Large intestine (tissue), 3 donors: ENCODE measurements at regions not wholly inside any gene's neighbourhood (a gene's known extent, or its start where the extent isn't known, plus 50 kb on each side); places are given as distances from the start of the nearest gene placed in this dataset.
"Not testable (repeated sequence)": the region's sequence is repeated elsewhere in the genome, so short reads cannot be mapped to it uniquely, and the experiment has no call there.

Experiments used
- DNase-seq, 2 donors: peaks; one replicate each; pipeline versions ENCODE4 v3.0.0 to v3.0.0-alpha.2; 2013
- H3K27ac ChIP-seq: one replicate; pipeline ENCODE4 v1.5.1; 2013; ENCODE audit warnings: low read length
- H3K27me3 ChIP-seq: 2 replicates; pipeline ENCODE4 v1.6.1; 2013; ENCODE audit warnings: low read length; ENCODE audit not compliant: control insufficient read depth, insufficient read depth
- H3K36me3 ChIP-seq: 2 replicates; pipeline ENCODE4 v1.6.1; 2013; ENCODE audit warnings: low read length; ENCODE audit not compliant: control insufficient read depth, insufficient read depth
- H3K4me1 ChIP-seq: one replicate; pipeline ENCODE4 v1.6.1; 2013; ENCODE audit warnings: low read length; ENCODE audit not compliant: control insufficient read depth, insufficient read depth
- H3K4me3 ChIP-seq: one replicate; pipeline ENCODE4 v1.5.1; 2013; ENCODE audit warnings: low read length
- H3K9me3 ChIP-seq: one replicate; pipeline ENCODE4 v1.6.1; 2013; ENCODE audit warnings: mild to moderate bottlenecking, low read depth, low read length, moderate library complexity; ENCODE audit not compliant: control insufficient read depth
- WGBS: methylation state at CpG from one replicate; pipeline ENCODE4 v1.1.5; 2013; ENCODE audit warnings: low lambda C conversion rate; ENCODE audit not compliant: insufficient coverage; 5-methylcytosine and 5-hydroxymethylcytosine counted together

- not testable (repeated sequence) for DNase-seq, H3K36me3 ChIP-seq, H3K4me1 ChIP-seq, H3K27me3 ChIP-seq, H3K27ac ChIP-seq, H3K9me3 ChIP-seq, H3K4me3 ChIP-seq
- no CpG with 5 or more reads among the region's 1 CpG for WGBS
Observed at GRCh38 chr10:45056806-45057205, 56.1 kb downstream of the ZNF22 start.

DNA sequence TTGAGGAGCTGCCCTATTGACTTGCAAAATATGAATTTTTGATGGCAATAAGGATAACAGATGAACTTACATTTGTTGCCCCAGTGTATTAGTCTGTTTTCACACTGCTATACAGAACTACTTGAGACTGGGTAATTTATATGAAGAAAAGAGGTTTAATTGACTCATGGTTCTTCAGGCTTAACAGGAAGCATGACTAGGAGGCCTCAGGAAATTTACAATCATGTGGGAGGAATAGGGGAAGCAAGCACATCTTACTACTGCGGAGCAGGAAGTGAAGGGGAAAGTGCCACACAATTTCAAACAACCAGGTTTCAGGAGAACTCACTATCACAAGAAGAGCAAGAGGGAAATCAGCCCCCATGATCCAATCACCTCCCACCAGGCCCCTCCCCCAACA, 57.9 kb downstream of the ZNF22 start:
- WGBS = no CpG with 5 or more reads among the region's 1 CpG

DNA sequence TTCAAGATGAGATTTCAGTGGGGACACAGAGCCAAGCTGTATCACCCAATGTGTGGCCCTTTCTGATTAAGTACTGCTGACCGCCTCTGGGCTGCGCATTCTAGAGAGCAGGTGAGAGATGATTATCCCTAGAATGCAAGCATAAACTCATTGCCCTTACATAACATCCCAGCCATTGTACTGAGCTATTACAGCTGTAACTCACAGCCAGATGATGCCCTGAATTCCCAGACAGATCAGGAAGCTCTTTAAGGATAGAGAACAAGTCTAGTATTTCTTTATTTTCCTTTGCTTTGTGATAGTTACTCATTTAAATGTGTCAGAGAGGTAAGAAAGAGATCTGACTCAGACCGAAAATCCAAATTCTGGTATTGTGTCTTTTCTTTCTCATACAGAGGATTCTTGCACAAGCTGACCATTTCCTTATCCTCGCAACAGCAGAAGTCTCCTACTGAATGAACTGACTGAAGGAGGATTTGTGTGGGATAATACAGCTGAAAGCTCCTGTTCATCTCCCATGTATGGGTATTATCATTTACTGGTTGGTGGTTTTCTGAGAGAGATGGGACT, 58.4 kb downstream of the ZNF22 start:
- Histone ChIP-seq H3K4me1 (no peaks in the 10 kb centered on the region), H3K9me3 (no peaks in the 10 kb centered on the region), H3K36me3 (no peaks in the 10 kb centered on the region), H3K27ac (no peak overlapping the region), H3K27me3 (no peaks in the 10 kb centered on the region), H3K4me3 (no peak overlapping the region)
- no CpG with 5 or more reads among the region's 4 CpGs for WGBS
- DNase-seq = no peak

More for the DNA sequence above, 57.9 kb downstream of the ZNF22 start:
- H3K4me3 ChIP-seq = no peak overlapping the region
- H3K9me3 ChIP-seq = no peaks in the 10 kb centered on the region
- DNase-seq = no peak
- H3K27ac ChIP-seq = no peak overlapping the region
- H3K27me3 ChIP-seq = no peaks in the 10 kb centered on the region
- H3K4me1 ChIP-seq = no peaks in the 10 kb centered on the region
- no peaks in the 10 kb centered on the region for H3K36me3 ChIP-seq

DNA sequence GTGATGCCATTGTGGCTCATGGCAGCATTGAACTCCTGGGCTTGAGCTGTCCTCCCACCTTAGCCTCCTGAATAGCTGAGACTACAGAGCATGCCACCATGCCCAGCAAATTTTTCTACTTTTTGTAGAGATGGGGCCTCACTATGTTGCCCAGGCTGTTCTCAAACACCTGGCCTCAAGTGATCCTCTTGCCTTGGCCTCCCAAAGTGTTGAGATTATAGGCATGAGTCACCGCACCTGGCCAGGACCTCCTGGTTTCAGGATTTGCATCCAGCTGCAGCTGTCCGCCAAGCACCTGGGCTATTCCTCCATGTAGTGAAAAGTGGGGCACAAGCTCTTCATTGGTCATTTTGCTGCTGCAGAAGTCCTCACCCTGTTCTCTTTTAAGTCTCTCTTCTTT, 58.9 kb downstream of the ZNF22 start:
- no peaks in the 10 kb centered on the region for H3K4me1 ChIP-seq
- WGBS = no CpG with 5 or more reads among the region's 2 CpGs
- H3K36me3 ChIP-seq = no peaks in the 10 kb centered on the region
- H3K27ac ChIP-seq = no peak overlapping the region
- H3K9me3 ChIP-seq = no peaks in the 10 kb centered on the region
- no peak for DNase-seq
- H3K27me3 ChIP-seq = no peaks in the 10 kb centered on the region
- H3K4me3 ChIP-seq = no peak overlapping the region

- H3K4me3 ChIP-seq = no peak overlapping the region
- H3K4me1 ChIP-seq = no peaks in the 10 kb centered on the region
- DNase-seq = no peak
- no peak overlapping the region for H3K27ac ChIP-seq
- H3K36me3 ChIP-seq = no peaks in the 10 kb centered on the region
- no peaks in the 10 kb centered on the region for H3K9me3 ChIP-seq
- peaks cover 2% of the 10 kb centered on the region for H3K27me3 ChIP-seq
- 84% methylated on average over 5 of the region's 8 CpGs for WGBS
Observed at GRCh38 chr10:45061982-45062381, 61.3 kb downstream of the ZNF22 start.

GRCh38 chr10:45063591-45064231, 63.0 kb downstream of the ZNF22 start:
- Histone ChIP-seq H3K27me3 (peaks cover 2% of the 10 kb centered on the region), H3K36me3 (no peaks in the 10 kb centered on the region), H3K9me3 (no peaks in the 10 kb centered on the region), H3K27ac (no peak overlapping the region), H3K4me3 (no peak overlapping the region), H3K4me1 (no peaks in the 10 kb centered on the region)
- no peak for DNase-seq
- no CpG with 5 or more reads among the region's 8 CpGs for WGBS

GRCh38 chr10:45064998-45065397, 64.3 kb downstream of the ZNF22 start:
- H3K27ac ChIP-seq = no peak overlapping the region
- no peaks in the 10 kb centered on the region for H3K4me1 ChIP-seq
- no CpG with 5 or more reads among the region's 3 CpGs for WGBS
- H3K36me3 ChIP-seq = no peaks in the 10 kb centered on the region
- DNase-seq = no peak
- no peaks in the 10 kb centered on the region for H3K9me3 ChIP-seq
- peaks cover 2% of the 10 kb centered on the region for H3K27me3 ChIP-seq
- H3K4me3 ChIP-seq = no peak overlapping the region

DNA sequence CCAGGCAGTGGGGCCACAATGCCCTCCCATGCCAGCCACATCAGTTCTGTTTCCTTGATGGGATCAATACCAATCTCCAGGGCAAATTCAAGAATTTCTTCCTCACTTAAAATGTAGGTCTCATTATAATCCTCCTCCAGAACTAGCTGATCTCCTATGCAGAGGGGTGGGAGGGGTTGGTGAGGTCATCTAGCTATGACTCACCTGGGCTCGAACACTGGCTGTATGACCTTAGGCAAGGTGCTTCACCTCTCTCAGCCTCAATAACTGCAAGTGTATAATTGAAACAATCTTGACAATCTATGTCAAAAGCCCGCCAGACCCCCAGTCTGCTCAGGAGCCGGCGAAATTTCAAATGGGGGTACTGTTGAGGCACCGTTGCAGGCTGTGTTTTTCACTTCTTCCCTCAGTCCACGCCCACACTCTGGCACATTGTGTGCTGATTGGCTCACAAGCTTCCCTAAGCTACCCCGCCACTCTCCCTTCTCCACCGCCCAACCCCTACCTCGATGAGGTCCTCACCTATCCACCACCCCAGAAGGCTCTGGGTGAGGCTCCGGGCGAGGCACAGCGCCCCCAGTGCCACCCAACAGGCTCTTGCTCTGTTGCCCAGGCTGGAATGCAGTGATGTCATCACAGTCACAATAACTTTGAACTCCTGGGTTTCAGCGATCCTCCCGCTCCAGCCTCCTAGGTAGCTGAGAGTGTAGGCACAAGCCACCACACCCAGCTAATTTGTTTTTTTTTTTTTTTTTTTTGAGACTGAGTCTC, 70.5 kb downstream of the ZNF22 start:
- no peak for DNase-seq
- H3K36me3 ChIP-seq = no peaks in the 10 kb centered on the region
- peaks cover 5% of the 10 kb centered on the region for H3K27me3 ChIP-seq
- WGBS = no CpG with 5 or more reads among the region's 14 CpGs
- H3K27ac ChIP-seq = no peak overlapping the region
- H3K9me3 ChIP-seq = no peaks in the 10 kb centered on the region
- H3K4me3 ChIP-seq = no peak overlapping the region
- no peaks in the 10 kb centered on the region for H3K4me1 ChIP-seq

GRCh38 chr10:45075216-45075615, 74.5 kb downstream of the ZNF22 start:
- Histone ChIP-seq H3K27ac (no peak overlapping the region), H3K4me1 (no peaks in the 10 kb centered on the region), H3K4me3 (no peak overlapping the region), H3K9me3 (no peaks in the 10 kb centered on the region), H3K27me3 (peaks cover 5% of the 10 kb centered on the region), H3K36me3 (no peaks in the 10 kb centered on the region)
- no peak for DNase-seq
- WGBS = 55% methylated on average over 2 of the region's 4 CpGs

GRCh38 chr10:45075826-45076380, 75.2 kb downstream of the ZNF22 start:
- 60% methylated on average over 3 of the region's 6 CpGs for WGBS
- Histone ChIP-seq H3K36me3 (no peaks in the 10 kb centered on the region), H3K4me1 (no peaks in the 10 kb centered on the region), H3K9me3 (no peaks in the 10 kb centered on the region), H3K27me3 (peaks cover 5% of the 10 kb centered on the region), H3K4me3 (no peak overlapping the region), H3K27ac (no peak overlapping the region)
- no peak for DNase-seq
